ENCODE measurements at regions not wholly inside any gene's neighbourhood (a gene's known extent, or its start where the extent isn't known, plus 50 kb on each side); places are given as distances from the start of the nearest gene placed in this dataset.
A peak's percentile ranks its signal among the peaks of the same experiment; 100 is the strongest.
"Not testable (repeated sequence)": the region's sequence is repeated elsewhere in the genome, so short reads cannot be mapped to it uniquely, and the experiment has no call there.

DNA sequence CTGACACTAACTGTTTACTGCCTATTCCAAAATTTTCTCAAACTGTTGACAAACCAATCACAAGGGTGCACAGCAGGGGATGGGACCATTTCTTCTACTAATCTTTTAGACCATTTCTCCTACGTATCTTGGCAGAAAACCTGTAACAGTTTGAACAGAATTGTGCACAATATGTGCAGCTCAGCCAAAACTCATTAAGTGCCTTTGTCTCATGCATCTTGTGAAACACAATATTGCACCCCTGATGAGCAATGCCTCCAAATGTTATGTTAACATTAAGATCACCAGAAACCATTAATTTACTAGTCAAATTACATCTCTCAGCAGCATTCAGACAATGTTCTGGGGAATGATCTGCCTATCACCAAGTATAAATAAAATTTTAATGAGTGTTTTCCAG, 247.5 kb downstream of the NRIP1 start:
- no peak for DNase-seq (ENCODE audit: insufficient read length, low spot score)
- FAIRE-seq, result no peak
- TF ChIP-seq SPI1 (IDR thresholded peaks at IDR 0.05; ENCODE audit: low read depth, low read length), result no peak
- no peak for TF ChIP-seq PAX5 (IDR thresholded peaks at IDR 0.05; ENCODE audit: insufficient read depth, low read length, severe bottlenecking)
- no peak for TF ChIP-seq POLR2AphosphoS5 (IDR thresholded peaks at IDR 0.05; ENCODE audit: low read depth, low read length)
- TF ChIP-seq TAF1 (IDR thresholded peaks at IDR 0.05; ENCODE audit: low read depth, low read length), result no peak

DNA sequence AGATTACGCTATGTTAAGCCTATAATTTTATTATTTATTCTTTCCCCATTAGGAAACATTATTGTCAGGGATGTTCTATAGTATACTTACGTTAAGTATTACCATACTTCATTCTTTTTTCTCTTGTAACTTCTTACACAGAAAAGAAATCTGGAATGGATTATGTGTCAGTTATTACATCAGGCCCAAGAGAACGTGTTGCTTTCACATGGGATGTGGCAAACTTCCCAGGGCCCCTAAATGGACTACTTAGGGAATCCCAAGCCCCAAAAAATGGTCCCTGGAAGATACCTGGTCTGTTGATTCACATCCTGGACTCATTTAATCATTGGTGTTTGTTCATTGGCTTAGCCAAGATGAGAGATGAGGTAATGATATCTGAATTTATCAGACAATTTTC, 249.8 kb downstream of the NRIP1 start:
- TF ChIP-seq POLR2A (IDR thresholded peaks at IDR 0.05; ENCODE audit: low read depth, low read length) (no peak), PAX5 (IDR thresholded peaks at IDR 0.05; ENCODE audit: insufficient read depth, low read length, severe bottlenecking) (no peak), SPI1 (IDR thresholded peaks at IDR 0.05; ENCODE audit: low read depth, low read length) (no peak), POLR2AphosphoS5 (IDR thresholded peaks at IDR 0.05; ENCODE audit: low read depth, low read length) (no peak), POU2F2 (IDR thresholded peaks at IDR 0.05; ENCODE audit: low read depth, low read length) (no peak), TAF1 (IDR thresholded peaks at IDR 0.05; ENCODE audit: low read depth, low read length) (no peak)
- FAIRE-seq (no peak), DNase-seq (ENCODE audit: insufficient read length, low spot score) (no peak)

DNA sequence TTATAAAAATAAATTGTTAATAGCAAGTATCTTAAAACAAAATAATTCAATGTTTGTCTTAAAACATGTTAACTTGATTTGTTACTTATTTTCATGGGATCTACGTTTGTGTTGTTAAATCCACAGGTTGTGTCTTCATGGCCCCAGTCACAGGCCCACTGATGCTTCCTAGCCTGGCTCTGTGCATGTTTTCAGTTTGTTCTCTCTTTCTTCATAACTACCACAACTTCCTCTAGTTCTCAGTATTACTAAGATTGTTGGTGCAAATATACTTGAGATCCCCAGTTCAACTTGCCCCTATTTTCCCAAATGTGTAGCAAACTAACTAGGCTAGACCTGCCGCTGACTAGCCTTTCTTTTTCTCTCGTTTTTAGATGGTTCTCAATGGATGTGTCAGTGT, 250.5 kb downstream of the NRIP1 start:
- DNase-seq (ENCODE audit: insufficient read length, low spot score), result no peak
- peak; percentile 26 for FAIRE-seq
- no peak for TF ChIP-seq POLR2AphosphoS5 (IDR thresholded peaks at IDR 0.05; ENCODE audit: low read depth, low read length)
- no peak for TF ChIP-seq SPI1 (IDR thresholded peaks at IDR 0.05; ENCODE audit: low read depth, low read length)
- TF ChIP-seq POLR2A (IDR thresholded peaks at IDR 0.05; ENCODE audit: low read depth, low read length), result no peak
- no peak for TF ChIP-seq PAX5 (IDR thresholded peaks at IDR 0.05; ENCODE audit: insufficient read depth, low read length, severe bottlenecking)
- TF ChIP-seq POU2F2 (IDR thresholded peaks at IDR 0.05; ENCODE audit: low read depth, low read length), result no peak
- no peak for TF ChIP-seq TAF1 (IDR thresholded peaks at IDR 0.05; ENCODE audit: low read depth, low read length)

DNA sequence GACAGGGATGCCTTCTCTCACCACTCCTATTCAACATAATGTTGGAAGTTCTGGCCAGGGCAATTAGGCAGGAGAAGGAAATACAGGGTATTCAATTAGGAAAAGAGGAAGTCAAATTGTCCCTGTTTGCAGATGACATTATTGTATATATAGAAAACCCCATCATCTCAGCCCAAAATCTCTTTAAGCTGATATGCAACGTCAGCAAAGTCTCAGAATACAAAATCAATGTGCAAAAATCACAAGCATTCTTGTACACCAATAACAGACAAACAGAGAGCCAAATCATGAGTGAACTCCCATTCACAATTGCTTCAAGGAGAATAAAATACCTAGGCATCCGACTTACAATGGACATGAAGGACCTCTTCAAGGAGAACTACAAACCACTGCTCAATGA, 258.1 kb upstream of the SAMSN1 start:
- not testable (repeated sequence) for FAIRE-seq

DNA sequence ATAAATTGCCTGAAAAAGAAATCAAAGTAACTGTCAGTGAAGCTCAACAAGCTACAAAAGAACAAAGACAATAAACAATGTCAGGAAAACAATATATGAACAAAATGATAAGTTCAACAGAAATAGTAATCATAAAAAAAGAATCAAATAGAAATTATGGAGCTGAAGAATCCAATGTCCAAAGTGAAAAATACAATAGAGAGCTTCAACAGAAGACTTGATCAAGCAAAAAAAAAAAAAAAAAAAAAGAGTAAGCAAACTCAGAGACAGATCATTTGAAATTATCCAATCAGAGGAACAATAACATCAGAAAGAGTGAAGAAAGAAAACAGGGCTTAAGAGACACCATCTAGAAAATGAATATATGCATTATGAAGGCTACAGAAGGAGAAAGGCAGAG, 251.4 kb upstream of the SAMSN1 start:
- TF ChIP-seq POLR2A (IDR thresholded peaks at IDR 0.05; ENCODE audit: low read depth, low read length), result no peak
- TF ChIP-seq POLR2AphosphoS5 (IDR thresholded peaks at IDR 0.05; ENCODE audit: low read depth, low read length), result no peak
- FAIRE-seq (no peak), DNase-seq (ENCODE audit: insufficient read length, low spot score) (no peak)

More for the DNA sequence above, 258.1 kb upstream of the SAMSN1 start:
- DNase-seq (ENCODE audit: insufficient read length, low spot score), result not testable (repeated sequence)

DNA sequence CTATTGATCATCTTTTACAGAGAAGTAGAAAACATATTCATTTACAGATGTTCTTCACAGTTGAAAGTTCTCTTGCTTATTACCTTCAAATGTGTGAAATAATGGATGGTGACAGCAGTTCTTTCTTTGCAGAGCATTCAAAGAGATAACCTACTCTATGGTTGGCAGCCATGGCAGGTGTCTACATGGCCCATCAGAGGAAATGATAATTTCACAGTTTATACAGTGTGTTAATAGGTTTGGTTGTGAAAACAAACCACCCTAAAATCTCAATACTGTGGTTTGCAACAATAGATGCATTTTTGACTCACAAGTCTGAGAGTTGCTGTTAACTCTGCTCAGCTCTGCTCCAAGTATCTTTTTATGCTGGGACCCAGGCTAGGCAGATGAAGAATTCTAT, 241.2 kb upstream of the SAMSN1 start:
- DNase-seq (ENCODE audit: insufficient read length, low spot score) (no peak), FAIRE-seq (no peak)
- TF ChIP-seq POU2F2 (IDR thresholded peaks at IDR 0.05; ENCODE audit: low read depth, low read length), result no peak
- no peak for TF ChIP-seq POLR2A (IDR thresholded peaks at IDR 0.05; ENCODE audit: low read depth, low read length)
- TF ChIP-seq PAX5 (IDR thresholded peaks at IDR 0.05; ENCODE audit: insufficient read depth, low read length, severe bottlenecking), result no peak
- no peak for TF ChIP-seq SPI1 (IDR thresholded peaks at IDR 0.05; ENCODE audit: low read depth, low read length)
- no peak for TF ChIP-seq TAF1 (IDR thresholded peaks at IDR 0.05; ENCODE audit: low read depth, low read length)
- TF ChIP-seq POLR2AphosphoS5 (IDR thresholded peaks at IDR 0.05; ENCODE audit: low read depth, low read length), result no peak

DNA sequence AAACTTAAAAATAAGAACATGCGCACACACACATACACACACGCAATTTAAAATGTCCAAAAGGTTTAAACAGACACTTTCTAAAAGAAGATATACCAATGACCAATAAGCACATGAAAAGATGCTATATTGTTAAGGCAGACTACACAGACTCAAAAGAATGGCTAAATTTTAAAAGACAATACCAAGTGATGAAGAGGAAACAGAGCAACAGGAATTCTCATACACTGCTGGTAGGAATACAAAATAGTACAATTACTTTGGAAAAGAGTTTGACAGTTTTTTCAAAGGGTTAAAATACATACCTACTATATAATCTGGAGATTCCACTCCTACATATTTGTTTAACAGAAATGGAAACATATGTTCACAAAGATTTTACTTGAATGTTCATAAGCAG, 239.6 kb upstream of the SAMSN1 start:
- FAIRE-seq (no peak), DNase-seq (ENCODE audit: insufficient read length, low spot score) (no peak)
- TF ChIP-seq POLR2A (IDR thresholded peaks at IDR 0.05; ENCODE audit: low read depth, low read length) (no peak), POU2F2 (IDR thresholded peaks at IDR 0.05; ENCODE audit: low read depth, low read length) (no peak), SPI1 (IDR thresholded peaks at IDR 0.05; ENCODE audit: low read depth, low read length) (no peak), PAX5 (IDR thresholded peaks at IDR 0.05; ENCODE audit: insufficient read depth, low read length, severe bottlenecking) (no peak), POLR2AphosphoS5 (IDR thresholded peaks at IDR 0.05; ENCODE audit: low read depth, low read length) (no peak), TAF1 (IDR thresholded peaks at IDR 0.05; ENCODE audit: low read depth, low read length) (no peak)

DNA sequence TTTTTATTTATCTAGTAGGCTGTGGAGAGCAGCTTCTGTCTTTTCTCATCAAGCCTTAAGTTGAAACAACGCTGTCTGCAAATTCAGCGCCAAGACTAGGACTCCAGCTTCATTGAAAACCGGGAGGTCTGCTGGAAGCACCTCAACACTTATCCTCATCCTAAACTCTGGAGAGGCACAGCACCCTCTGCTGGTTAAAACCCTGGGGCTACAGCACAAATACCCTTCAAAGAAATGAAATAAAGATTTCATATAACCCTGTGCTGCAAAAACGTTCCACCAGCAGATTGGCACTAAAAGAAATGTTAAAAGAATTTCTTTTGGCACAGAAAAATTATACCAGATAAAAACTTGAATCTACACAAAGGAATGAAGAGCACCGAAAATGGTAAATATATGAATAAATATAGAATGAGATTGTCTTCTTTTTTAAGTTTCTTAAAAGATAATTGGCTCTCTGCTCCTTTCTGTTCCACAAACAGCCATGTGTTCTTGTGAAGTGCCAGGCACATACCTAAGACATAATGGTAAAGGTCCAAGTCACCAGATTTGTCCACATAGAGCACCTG, 227.7 kb upstream of the SAMSN1 start:
- no peak for DNase-seq (ENCODE audit: insufficient read length, low spot score)
- FAIRE-seq, result no peak
- no peak for TF ChIP-seq POLR2AphosphoS5 (IDR thresholded peaks at IDR 0.05; ENCODE audit: low read depth, low read length)
- TF ChIP-seq TAF1 (IDR thresholded peaks at IDR 0.05; ENCODE audit: low read depth, low read length), result no peak
- TF ChIP-seq POU2F2 (IDR thresholded peaks at IDR 0.05; ENCODE audit: low read depth, low read length), result no peak
- no peak for TF ChIP-seq SPI1 (IDR thresholded peaks at IDR 0.05; ENCODE audit: low read depth, low read length)
- no peak for TF ChIP-seq POLR2A (IDR thresholded peaks at IDR 0.05; ENCODE audit: low read depth, low read length)
- no peak for TF ChIP-seq PAX5 (IDR thresholded peaks at IDR 0.05; ENCODE audit: insufficient read depth, low read length, severe bottlenecking)

DNA sequence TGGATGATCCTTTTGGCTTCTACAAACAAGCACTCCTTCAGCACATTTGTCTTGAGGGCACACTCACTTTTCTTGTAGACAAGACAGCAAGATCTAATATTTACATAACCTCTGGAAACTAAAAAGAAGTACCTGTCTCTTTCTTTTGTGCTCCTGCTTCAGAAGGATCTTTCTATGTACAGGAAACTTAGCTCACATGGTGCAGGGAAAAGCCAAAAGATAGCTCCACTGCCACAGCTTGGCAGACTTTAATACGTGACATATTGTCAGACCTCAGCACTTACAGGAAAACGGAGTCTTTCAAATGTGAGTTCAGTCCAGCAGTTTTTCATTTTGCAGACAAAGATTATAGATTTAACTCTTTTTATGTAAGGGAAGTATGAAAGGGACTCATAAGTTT, 225.5 kb upstream of the SAMSN1 start:
- FAIRE-seq (no peak), DNase-seq (ENCODE audit: insufficient read length, low spot score) (no peak)
- TF ChIP-seq TAF1 (IDR thresholded peaks at IDR 0.05; ENCODE audit: low read depth, low read length), result no peak
- TF ChIP-seq PAX5 (IDR thresholded peaks at IDR 0.05; ENCODE audit: insufficient read depth, low read length, severe bottlenecking), result no peak
- no peak for TF ChIP-seq POLR2AphosphoS5 (IDR thresholded peaks at IDR 0.05; ENCODE audit: low read depth, low read length)
- no peak for TF ChIP-seq POLR2A (IDR thresholded peaks at IDR 0.05; ENCODE audit: low read depth, low read length)
- TF ChIP-seq SPI1 (IDR thresholded peaks at IDR 0.05; ENCODE audit: low read depth, low read length), result no peak
- TF ChIP-seq POU2F2 (IDR thresholded peaks at IDR 0.05; ENCODE audit: low read depth, low read length), result no peak

DNA sequence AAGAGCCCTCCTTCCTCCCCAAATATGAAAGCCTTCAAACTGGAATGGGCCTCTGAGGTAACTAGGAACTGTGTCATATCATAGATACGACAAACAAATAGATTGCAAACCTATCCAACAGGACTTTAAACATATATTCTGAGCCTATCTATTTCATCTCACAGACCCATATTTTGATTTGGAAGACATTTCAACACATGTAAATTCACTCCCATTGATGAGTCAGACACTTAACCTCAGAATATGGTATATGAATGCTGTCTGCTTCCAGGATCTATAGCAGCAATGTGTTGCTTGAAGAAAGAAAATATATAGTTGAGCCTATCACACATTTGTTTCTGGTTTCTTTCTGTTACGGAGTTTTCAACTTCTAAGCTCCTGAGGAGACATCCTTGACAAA, 221.9 kb upstream of the SAMSN1 start:
- TF ChIP-seq POLR2A (IDR thresholded peaks at IDR 0.05; ENCODE audit: low read depth, low read length) (no peak), TAF1 (IDR thresholded peaks at IDR 0.05; ENCODE audit: low read depth, low read length) (no peak), POU2F2 (IDR thresholded peaks at IDR 0.05; ENCODE audit: low read depth, low read length) (no peak), POLR2AphosphoS5 (IDR thresholded peaks at IDR 0.05; ENCODE audit: low read depth, low read length) (no peak), PAX5 (IDR thresholded peaks at IDR 0.05; ENCODE audit: insufficient read depth, low read length, severe bottlenecking) (no peak), SPI1 (IDR thresholded peaks at IDR 0.05; ENCODE audit: low read depth, low read length) (no peak)
- DNase-seq (ENCODE audit: insufficient read length, low spot score), result no peak
- no peak for FAIRE-seq

All from GM12891 (cell line).